ENCODE measurements at regions not wholly inside any gene's neighbourhood (a gene's known extent, or its start where the extent isn't known, plus 50 kb on each side); places are given as distances from the start of the nearest gene placed in this dataset.

- DNase-seq (ENCODE audit: low spot score) = peak; percentile 52
These were observed 147.4 kb downstream of the ACTBL2 start for GRCh38 chr5:57335092-57335660.

- DNase-seq (ENCODE audit: low spot score) = no peak
These were observed 148.1 kb downstream of the ACTBL2 start for GRCh38 chr5:57334475-57334874.

GRCh38 chr5:57332361-57332760, 150.2 kb downstream of the ACTBL2 start:
- no peak for DNase-seq (ENCODE audit: low spot score)

- no peak for DNase-seq (ENCODE audit: low spot score)
These were observed 153.9 kb downstream of the GPBP1 start for GRCh38 chr5:57327561-57328367.

- DNase-seq (ENCODE audit: low spot score) = no peak
These were observed 152.0 kb downstream of the GPBP1 start for GRCh38 chr5:57325678-57326397.

GRCh38 chr5:57324861-57325260, 151.0 kb downstream of the GPBP1 start:
- DNase-seq (ENCODE audit: low spot score) = no peak

- no peak for DNase-seq (ENCODE audit: low spot score)
These were observed 150.3 kb downstream of the GPBP1 start for GRCh38 chr5:57324181-57324580.

GRCh38 chr5:57320582-57320981, 146.7 kb downstream of the GPBP1 start:
- DNase-seq (ENCODE audit: low spot score) = no peak

- no peak for DNase-seq (ENCODE audit: low spot score)
These were observed 145.8 kb downstream of the GPBP1 start for GRCh38 chr5:57319628-57320027.

- DNase-seq (ENCODE audit: low spot score) = no peak
These were observed 144.4 kb downstream of the GPBP1 start for GRCh38 chr5:57318251-57318650.

GRCh38 chr5:57317341-57317740, 143.5 kb downstream of the GPBP1 start:
- peak; percentile 27 for DNase-seq (ENCODE audit: low spot score)

- peak; percentile 69 for DNase-seq (ENCODE audit: low spot score)
These were observed 143.0 kb downstream of the GPBP1 start for GRCh38 chr5:57316798-57317327.

GRCh38 chr5:57315941-57316340, 142.1 kb downstream of the GPBP1 start:
- no peak for DNase-seq (ENCODE audit: low spot score)
